ENCODE measurements at regions not wholly inside any gene's neighbourhood (a gene's known extent, or its start where the extent isn't known, plus 50 kb on each side); places are given as distances from the start of the nearest gene placed in this dataset.

DNA sequence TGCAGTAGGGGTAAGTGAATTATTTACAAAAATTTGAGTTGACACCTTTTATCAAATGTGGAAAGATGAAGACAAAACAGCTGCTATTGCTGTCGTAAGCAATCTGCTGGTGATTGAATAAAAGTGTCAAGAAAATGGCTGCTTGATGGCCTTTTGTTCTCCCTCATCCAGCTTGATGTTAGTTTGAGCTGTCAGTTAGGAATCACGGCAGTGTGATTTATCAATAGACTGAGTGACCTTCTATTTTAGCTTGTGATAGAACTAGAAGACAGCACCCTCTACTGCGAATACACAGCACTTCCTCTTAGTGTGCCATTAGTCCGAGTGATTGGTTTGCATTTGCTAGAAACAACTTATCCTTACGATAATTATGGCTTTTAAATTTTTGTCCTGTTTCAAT is 76.3 kb downstream of the MZT1 start:
- Histone ChIP-seq H3K36me3 (ENCODE audit: control insufficient read depth in 2 of 3, insufficient read depth in 3 of 3, low read length in 3 of 3) (no peaks in the 10 kb centered on the region), H3K27ac (ENCODE audit: low read depth in 2 of 2, low read length in 2 of 2) (no peak overlapping the region), H3K9ac (ENCODE audit: low read length in 3 of 3) (no peak overlapping the region), H3K27me3 (ENCODE audit: control insufficient read depth, insufficient read depth, low read length) (no peaks in the 10 kb centered on the region), H3K9me3 (ENCODE audit: control insufficient read depth in 2 of 3, insufficient read depth in 1 of 3, low read length in 3 of 3) (no peaks in the 10 kb centered on the region), H3K4me1 (ENCODE audit: control insufficient read depth in 2 of 3, insufficient read depth in 2 of 3, low read depth in 1 of 3, low read length in 3 of 3) (no peaks in the 10 kb centered on the region), H3K4me3 (ENCODE audit: low read length in 3 of 3) (no peak overlapping the region)
- FAIRE-seq (no peak), DNase-seq (peak in 2 of 5 donors; percentile 38 to 67)
- TF ChIP-seq, protein P1, sequence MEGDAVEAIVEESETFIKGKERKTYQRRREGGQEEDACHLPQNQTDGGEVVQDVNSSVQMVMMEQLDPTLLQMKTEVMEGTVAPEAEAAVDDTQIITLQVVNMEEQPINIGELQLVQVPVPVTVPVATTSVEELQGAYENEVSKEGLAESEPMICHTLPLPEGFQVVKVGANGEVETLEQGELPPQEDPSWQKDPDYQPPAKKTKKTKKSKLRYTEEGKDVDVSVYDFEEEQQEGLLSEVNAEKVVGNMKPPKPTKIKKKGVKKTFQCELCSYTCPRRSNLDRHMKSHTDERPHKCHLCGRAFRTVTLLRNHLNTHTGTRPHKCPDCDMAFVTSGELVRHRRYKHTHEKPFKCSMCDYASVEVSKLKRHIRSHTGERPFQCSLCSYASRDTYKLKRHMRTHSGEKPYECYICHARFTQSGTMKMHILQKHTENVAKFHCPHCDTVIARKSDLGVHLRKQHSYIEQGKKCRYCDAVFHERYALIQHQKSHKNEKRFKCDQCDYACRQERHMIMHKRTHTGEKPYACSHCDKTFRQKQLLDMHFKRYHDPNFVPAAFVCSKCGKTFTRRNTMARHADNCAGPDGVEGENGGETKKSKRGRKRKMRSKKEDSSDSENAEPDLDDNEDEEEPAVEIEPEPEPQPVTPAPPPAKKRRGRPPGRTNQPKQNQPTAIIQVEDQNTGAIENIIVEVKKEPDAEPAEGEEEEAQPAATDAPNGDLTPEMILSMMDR (IDR thresholded peaks at IDR 0.05; ENCODE audit: borderline replicate concordance, extremely low read depth, insufficient read depth) = no peak
- intact Hi-C loops (cut with DNase I) = no loop called here

DNA sequence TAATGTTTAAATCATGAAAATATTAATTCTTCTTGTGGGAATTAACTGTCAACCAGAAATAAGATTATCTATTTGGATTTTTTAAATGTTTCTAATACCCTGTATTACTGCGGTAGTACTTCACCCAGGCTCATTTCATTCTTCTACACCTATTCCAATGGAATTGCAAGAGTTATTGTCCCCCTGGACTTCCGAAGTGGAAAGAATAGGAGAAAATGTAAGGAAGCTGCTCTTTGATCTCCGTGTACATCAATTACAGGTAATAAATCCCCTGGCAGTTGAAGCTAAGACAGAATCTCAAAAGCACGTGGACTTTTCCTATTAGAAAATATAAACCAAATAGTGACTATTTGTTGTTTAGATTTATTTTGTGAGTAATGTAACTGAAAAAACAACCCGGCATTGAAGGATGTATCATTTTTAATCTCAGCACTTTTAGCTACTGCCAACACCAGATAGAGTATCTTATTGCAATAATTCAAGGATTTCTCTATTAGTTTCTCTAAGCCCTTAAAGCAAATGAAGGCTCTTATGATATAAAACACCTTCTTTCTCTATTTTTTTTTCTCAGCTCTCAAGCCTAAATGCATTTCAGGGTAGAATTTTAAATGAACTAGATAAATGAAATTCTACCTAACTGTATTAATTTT is 77.3 kb downstream of the MZT1 start:
- H3K9ac ChIP-seq (ENCODE audit: low read length in 3 of 3) = no peak overlapping the region
- DNase-seq (peak in 2 of 5 donors; percentile 45 to 46), FAIRE-seq (no peak)
- H3K36me3 ChIP-seq (ENCODE audit: control insufficient read depth in 2 of 3, insufficient read depth in 3 of 3, low read length in 3 of 3) = no peaks in the 10 kb centered on the region
- no peak overlapping the region for H3K4me3 ChIP-seq (ENCODE audit: low read length in 3 of 3)
- H3K4me1 ChIP-seq (ENCODE audit: control insufficient read depth in 2 of 3, insufficient read depth in 2 of 3, low read depth in 1 of 3, low read length in 3 of 3) = no peaks in the 10 kb centered on the region
- no peaks in the 10 kb centered on the region for H3K27me3 ChIP-seq (ENCODE audit: control insufficient read depth, insufficient read depth, low read length)
- no peaks in the 10 kb centered on the region for H3K9me3 ChIP-seq (ENCODE audit: control insufficient read depth in 2 of 3, insufficient read depth in 1 of 3, low read length in 3 of 3)
- H3K27ac ChIP-seq (ENCODE audit: low read depth in 2 of 2, low read length in 2 of 2) = no peak overlapping the region
- TF ChIP-seq, protein P1 (IDR thresholded peaks at IDR 0.05; ENCODE audit: borderline replicate concordance, extremely low read depth, insufficient read depth) = no peak
- intact Hi-C loops (cut with DNase I) = no loop called here

DNA sequence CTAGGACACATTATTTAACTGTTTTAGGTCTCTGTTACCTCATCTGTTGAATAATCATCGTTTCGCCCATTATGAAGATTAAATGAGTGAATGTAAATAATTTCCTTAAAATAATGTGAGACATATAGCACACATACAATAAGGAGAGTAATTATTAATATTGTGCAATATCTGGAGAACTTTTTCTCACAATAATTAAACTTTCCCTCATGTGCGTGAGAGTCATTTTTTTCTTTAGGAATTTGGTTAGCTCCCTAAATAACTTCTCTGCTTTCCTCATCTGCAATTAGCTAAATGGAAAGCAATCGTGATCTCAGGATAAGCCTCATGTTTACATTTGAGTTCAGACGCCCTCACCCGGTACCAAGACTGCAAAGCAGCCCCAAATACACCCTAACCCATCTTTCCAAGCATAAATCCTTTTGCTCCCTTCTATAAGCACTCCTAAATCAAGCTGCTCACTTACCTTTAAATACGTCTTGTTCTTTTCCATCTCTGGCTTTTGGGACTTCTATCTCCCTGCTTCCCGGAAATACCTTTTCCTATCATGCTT is 78.8 kb downstream of the MZT1 start:
- H3K27me3 ChIP-seq (ENCODE audit: control insufficient read depth, insufficient read depth, low read length) = no peaks in the 10 kb centered on the region
- H3K27ac ChIP-seq (ENCODE audit: low read depth in 2 of 2, low read length in 2 of 2) = no peak overlapping the region
- H3K9ac ChIP-seq (ENCODE audit: low read length in 3 of 3) = no peak overlapping the region
- FAIRE-seq (no peak), DNase-seq (peak in 1 of 5 donors; percentile 46)
- no peaks in the 10 kb centered on the region for H3K4me1 ChIP-seq (ENCODE audit: control insufficient read depth in 2 of 3, insufficient read depth in 2 of 3, low read depth in 1 of 3, low read length in 3 of 3)
- TF ChIP-seq, protein P1 (IDR thresholded peaks at IDR 0.05; ENCODE audit: borderline replicate concordance, extremely low read depth, insufficient read depth) = no peak
- intact Hi-C loops (cut with DNase I) = no loop called here
- H3K9me3 ChIP-seq (ENCODE audit: control insufficient read depth in 2 of 3, insufficient read depth in 1 of 3, low read length in 3 of 3) = no peaks in the 10 kb centered on the region
- no peaks in the 10 kb centered on the region for H3K36me3 ChIP-seq (ENCODE audit: control insufficient read depth in 2 of 3, insufficient read depth in 3 of 3, low read length in 3 of 3)
- no peak overlapping the region for H3K4me3 ChIP-seq (ENCODE audit: low read length in 3 of 3)

All from kidney (tissue), 13 donors.